ENCODE measurements at regions not wholly inside any gene's neighbourhood (a gene's known extent, or its start where the extent isn't known, plus 50 kb on each side); places are given as distances from the start of the nearest gene placed in this dataset.

- FAIRE-seq = no peak
- Histone ChIP-seq H4K20me1 (ENCODE audit: insufficient read depth, low read length) (no peaks in the 10 kb centered on the region), H3K4me3 (replicated peaks in 1 of 3; ENCODE audit: insufficient read depth in 1 of 3, low read depth in 2 of 3, low read length in 3 of 3) (no peak overlapping the region), H3K4me1 (ENCODE audit: insufficient read depth, low read length) (no peaks in the 10 kb centered on the region), H3K9ac (ENCODE audit: insufficient read depth, low read depth, low read length) (no peak overlapping the region), H3K36me3 (replicated peaks in 1 of 2; ENCODE audit: control insufficient read depth in 1 of 2, insufficient read depth in 2 of 2, low read length in 2 of 2) (no peaks in the 10 kb centered on the region), H3K4me2 (ENCODE audit: low read depth, low read length) (no peak overlapping the region), H3K9me3 (ENCODE audit: low read length) (no peaks in the 10 kb centered on the region), H2AFZ (ENCODE audit: low read length) (no peak overlapping the region), H3K27me3 (ENCODE audit: control insufficient read depth in 1 of 2, insufficient read depth in 2 of 2, low read length in 2 of 2) (no peaks in the 10 kb centered on the region), H3K79me2 (ENCODE audit: insufficient read depth, low read length) (no peaks in the 10 kb centered on the region), H3K27ac (ENCODE audit: extremely low read length, insufficient read depth, low read length) (no peak overlapping the region)
- ChIA-PET POLR2A (no interaction called here), CTCF (ENCODE audit: low intra/inter-chr PET ratio, low total read pairs) (no interaction called here)
- ATAC-seq = no peak
- BruUV-seq (replicated peaks) = no TSS peak
- in situ Hi-C loops (cut with HindIII; ENCODE audit: extremely low pct_ligation_motif_present, low pct_unique_long_range_greater_than_20kb) (no loop called here), intact Hi-C loops (cut with micrococcal nuclease; ENCODE audit: unreplicated experiment) (no loop called here)
- TF ChIP-seq LBX2 (CRISPR knock-in tag; IDR thresholded peaks at IDR 0.05; ENCODE audit: borderline replicate concordance) (no peak), ZNF570 (CRISPR knock-in tag; IDR thresholded peaks at IDR 0.05; ENCODE audit: borderline replicate concordance) (no peak), THAP8 (CRISPR knock-in tag; IDR thresholded peaks at IDR 0.05; ENCODE audit: borderline replicate concordance) (no peak), TEF (CRISPR knock-in tag; IDR thresholded peaks at IDR 0.05) (no peak), SUZ12 (IDR thresholded peaks at IDR 0.05; ENCODE audit: low read depth, low read length) (no peak), ZMYM4 (CRISPR knock-in tag; IDR thresholded peaks at IDR 0.05) (no peak), NR1H2 (CRISPR knock-in tag; IDR thresholded peaks at IDR 0.05; ENCODE audit: borderline replicate concordance, low read depth) (no peak), BCL6 (CRISPR knock-in tag; IDR thresholded peaks at IDR 0.05) (no peak)
- no peak for DNase-seq (ENCODE audit: low spot score)
- WGBS (ENCODE audit: low lambda C conversion rate) = 13% methylated on average over 3 of the region's 3 CpGs
Observed at GRCh38 chr13:78305171-78305570, 298.2 kb downstream of the POU4F1 start.

Measured in HepG2 (cell line).